Nephron progenitor cell (in vitro differentiated cells): ENCODE measurements at regions not wholly inside any gene's neighbourhood (a gene's known extent, or its start where the extent isn't known, plus 50 kb on each side); places are given as distances from the start of the nearest gene placed in this dataset.

Experiments used
- DNase-seq: peaks from one replicate; pipeline ENCODE4 v3.0.0; 2021
- H3K27ac Mint-ChIP-seq: 2 replicates; pipeline ENCODE4 v1.8.0; 2021; ENCODE audit warnings: mild to moderate bottlenecking, moderate library complexity, mixed read lengths
- H3K27me3 Mint-ChIP-seq: 2 replicates; pipeline ENCODE4 v1.8.0; 2021; ENCODE audit warnings: mild to moderate bottlenecking, low read depth, mixed read lengths; ENCODE audit not compliant: poor library complexity
- H3K36me3 Mint-ChIP-seq: 2 replicates; pipeline ENCODE4 v1.8.0; 2021; ENCODE audit warnings: low read depth, mixed read lengths
- H3K4me1 Mint-ChIP-seq: 2 replicates; pipeline ENCODE4 v1.8.0; 2021; ENCODE audit warnings: mixed read lengths
- H3K4me3 Mint-ChIP-seq: 2 replicates; pipeline ENCODE4 v1.8.0; 2021; ENCODE audit warnings: mild to moderate bottlenecking, moderate library complexity, mixed read lengths
- H3K9me3 Mint-ChIP-seq: 2 replicates; pipeline ENCODE4 v1.8.0; 2021; ENCODE audit warnings: mild to moderate bottlenecking, moderate library complexity, mixed read lengths
- CTCF ChIP-seq: fragments of 200-600 bp; sonication (generic); IDR thresholded peaks from 2 replicates; pipeline ENCODE4 v1.5.0; 2021; ENCODE audit warnings: antibody characterized with exemption

DNA sequence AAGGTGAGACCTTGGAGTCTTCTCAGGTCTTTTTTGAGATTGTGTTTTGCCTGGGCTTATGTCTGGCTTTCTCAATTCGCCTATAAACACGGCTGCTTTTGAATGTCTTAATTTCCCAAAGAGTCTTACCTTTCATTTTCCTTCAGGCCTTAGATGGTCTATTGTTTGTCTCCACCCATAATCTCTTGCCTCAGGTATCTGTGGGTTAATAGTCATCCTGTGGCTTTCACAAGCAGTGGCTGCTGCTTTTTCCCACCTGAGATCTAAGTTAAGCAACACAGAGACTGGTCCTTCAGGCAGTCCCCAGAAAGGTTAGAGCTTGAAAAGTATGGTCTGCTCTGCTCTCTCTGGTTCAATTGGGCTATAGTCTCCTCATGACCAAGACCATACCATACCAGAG is 275.3 kb downstream of the INSIG2 start:
- Mint-ChIP-seq H3K27ac (no peak overlapping the region), H3K9me3 (peaks cover 21% of the 10 kb centered on the region), H3K27me3 (peaks cover 3% of the 10 kb centered on the region), H3K4me3 (no peak overlapping the region), H3K4me1 (no peaks in the 10 kb centered on the region), H3K36me3 (peaks cover 6% of the 10 kb centered on the region)
- no peak for DNase-seq
- TF ChIP-seq CTCF = no peak

DNA sequence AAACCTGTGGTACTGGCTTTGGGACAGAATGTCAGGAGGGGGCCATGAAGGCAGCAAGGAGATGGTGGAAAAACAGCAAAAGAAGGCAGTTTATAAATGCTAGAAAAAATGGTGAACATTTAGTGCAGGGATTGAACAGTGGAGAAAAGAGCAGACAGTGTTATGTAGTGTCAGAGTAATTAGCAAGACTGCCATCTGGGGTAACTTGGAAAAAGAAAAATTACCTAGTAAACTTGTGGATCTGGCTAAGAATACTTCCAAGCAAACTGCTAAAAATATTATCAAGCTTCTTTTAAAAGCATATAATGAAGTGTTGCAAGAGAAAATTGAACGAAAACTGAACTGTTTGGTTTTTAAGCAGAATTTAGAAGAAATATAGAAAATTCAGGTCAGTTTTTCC is 267.8 kb downstream of the INSIG2 start:
- Mint-ChIP-seq H3K4me1 (no peaks in the 10 kb centered on the region), H3K36me3 (peaks cover 21% of the 10 kb centered on the region), H3K9me3 (peaks cover 46% of the 10 kb centered on the region), H3K27me3 (peaks cover 3% of the 10 kb centered on the region), H3K27ac (no peak overlapping the region), H3K4me3 (no peak overlapping the region)
- no peak for DNase-seq
- TF ChIP-seq CTCF = no peak

DNA sequence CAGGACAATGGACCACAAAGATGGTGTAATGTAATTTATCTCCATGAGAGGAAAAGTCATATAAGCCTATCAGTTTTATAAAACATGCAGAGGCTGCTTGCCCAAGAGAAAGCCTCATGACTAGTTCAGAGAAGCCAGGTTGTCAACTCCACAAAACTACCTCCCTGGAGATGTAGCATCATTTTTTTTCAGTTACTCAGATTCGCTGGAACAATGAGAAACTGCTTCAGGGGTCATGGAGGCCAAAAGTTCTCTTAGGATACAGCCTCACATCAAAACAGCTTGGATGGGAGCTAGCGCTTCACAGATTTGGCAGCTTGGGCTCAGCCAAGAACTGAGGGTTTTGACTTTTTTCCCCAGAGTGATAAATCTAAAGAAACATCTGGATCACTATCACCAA is 263.5 kb downstream of the INSIG2 start:
- no peak for TF ChIP-seq CTCF

GRCh38 chr2:118350621-118351020 is 262.4 kb downstream of the INSIG2 start:
- Mint-ChIP-seq H3K9me3 (peaks cover 6% of the 10 kb centered on the region), H3K27ac (no peak overlapping the region), H3K4me1 (no peaks in the 10 kb centered on the region), H3K4me3 (no peak overlapping the region), H3K36me3 (no peaks in the 10 kb centered on the region), H3K27me3 (no peaks in the 10 kb centered on the region)
- no peak for TF ChIP-seq CTCF
- DNase-seq = no peak

More for the DNA sequence above, 263.5 kb downstream of the INSIG2 start:
- no peaks in the 10 kb centered on the region for H3K27me3 Mint-ChIP-seq
- DNase-seq = no peak
- no peak overlapping the region for H3K27ac Mint-ChIP-seq
- no peaks in the 10 kb centered on the region for H3K4me1 Mint-ChIP-seq
- H3K36me3 Mint-ChIP-seq = peaks cover 4% of the 10 kb centered on the region
- no peak overlapping the region for H3K4me3 Mint-ChIP-seq
- peaks cover 15% of the 10 kb centered on the region for H3K9me3 Mint-ChIP-seq

DNA sequence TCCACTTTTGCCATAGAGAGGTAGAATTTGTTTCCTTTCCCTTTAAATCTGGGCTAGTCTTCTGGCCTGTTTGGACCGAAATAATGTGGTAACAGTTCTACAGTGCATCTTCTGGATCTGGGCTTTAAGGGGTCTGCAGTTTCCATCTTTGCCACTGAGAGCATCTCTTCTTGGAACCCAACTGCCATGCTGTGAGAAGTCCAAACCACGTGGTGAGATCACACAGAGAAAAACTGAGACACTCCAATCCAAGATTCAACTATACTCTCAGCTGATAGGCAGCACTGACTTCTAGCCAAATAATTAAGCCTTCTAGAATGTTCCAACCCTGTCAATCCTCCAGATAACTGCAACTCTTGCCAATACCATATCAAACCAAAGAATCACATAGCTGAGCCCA is 261.1 kb downstream of the INSIG2 start:
- H3K9me3 Mint-ChIP-seq = peaks cover 11% of the 10 kb centered on the region
- no peaks in the 10 kb centered on the region for H3K36me3 Mint-ChIP-seq
- DNase-seq = no peak
- H3K4me1 Mint-ChIP-seq = no peaks in the 10 kb centered on the region
- no peak for TF ChIP-seq CTCF
- H3K27me3 Mint-ChIP-seq = no peaks in the 10 kb centered on the region
- no peak overlapping the region for H3K27ac Mint-ChIP-seq
- H3K4me3 Mint-ChIP-seq = no peak overlapping the region

GRCh38 chr2:118348380-118349034 is 260.2 kb downstream of the INSIG2 start:
- no peak overlapping the region for H3K4me3 Mint-ChIP-seq
- no peak for TF ChIP-seq CTCF
- DNase-seq = no peak
- H3K27me3 Mint-ChIP-seq = no peaks in the 10 kb centered on the region
- no peaks in the 10 kb centered on the region for H3K36me3 Mint-ChIP-seq
- peaks cover 12% of the 10 kb centered on the region for H3K9me3 Mint-ChIP-seq
- no peak overlapping the region for H3K27ac Mint-ChIP-seq
- H3K4me1 Mint-ChIP-seq = no peaks in the 10 kb centered on the region
